OCI-LY3 (cell line): ENCODE measurements at regions not wholly inside any gene's neighbourhood (a gene's known extent, or its start where the extent isn't known, plus 50 kb on each side); places are given as distances from the start of the nearest gene placed in this dataset.

ENCODE experiments used
- EZH2phosphoT487 ChIP-seq: fragments of 200-600 bp; shearing (Covaris generic); IDR thresholded peaks from 2 replicates; pipeline ENCODE4 v1.6.1; 2018; ENCODE audit warnings: antibody characterized with exemption, mixed run types, low read depth
- TF ChIP-seq, protein P1 (sequence below): fragments of 200-600, 300-600 bp; sonication (generic); IDR thresholded peaks from 2 replicates; pipeline ENCODE4 v1.5.1; 2014; ENCODE audit warnings: antibody characterized with exemption, low read length, low read depth

- TF ChIP-seq, protein P1, sequence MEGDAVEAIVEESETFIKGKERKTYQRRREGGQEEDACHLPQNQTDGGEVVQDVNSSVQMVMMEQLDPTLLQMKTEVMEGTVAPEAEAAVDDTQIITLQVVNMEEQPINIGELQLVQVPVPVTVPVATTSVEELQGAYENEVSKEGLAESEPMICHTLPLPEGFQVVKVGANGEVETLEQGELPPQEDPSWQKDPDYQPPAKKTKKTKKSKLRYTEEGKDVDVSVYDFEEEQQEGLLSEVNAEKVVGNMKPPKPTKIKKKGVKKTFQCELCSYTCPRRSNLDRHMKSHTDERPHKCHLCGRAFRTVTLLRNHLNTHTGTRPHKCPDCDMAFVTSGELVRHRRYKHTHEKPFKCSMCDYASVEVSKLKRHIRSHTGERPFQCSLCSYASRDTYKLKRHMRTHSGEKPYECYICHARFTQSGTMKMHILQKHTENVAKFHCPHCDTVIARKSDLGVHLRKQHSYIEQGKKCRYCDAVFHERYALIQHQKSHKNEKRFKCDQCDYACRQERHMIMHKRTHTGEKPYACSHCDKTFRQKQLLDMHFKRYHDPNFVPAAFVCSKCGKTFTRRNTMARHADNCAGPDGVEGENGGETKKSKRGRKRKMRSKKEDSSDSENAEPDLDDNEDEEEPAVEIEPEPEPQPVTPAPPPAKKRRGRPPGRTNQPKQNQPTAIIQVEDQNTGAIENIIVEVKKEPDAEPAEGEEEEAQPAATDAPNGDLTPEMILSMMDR, result no peak
- TF ChIP-seq EZH2phosphoT487, result no peak
These were observed 442.9 kb upstream of the HNRNPA3 start for GRCh38 chr2:176769499-176770370.
